ENCODE measurements at regions not wholly inside any gene's neighbourhood (a gene's known extent, or its start where the extent isn't known, plus 50 kb on each side); places are given as distances from the start of the nearest gene placed in this dataset.

- Mint-ChIP-seq H3K4me3 (no peak overlapping the region), H3K9me3 (peaks cover 5% of the 10 kb centered on the region), H3K36me3 (no peaks in the 10 kb centered on the region), H3K27me3 (ENCODE audit: low read depth) (peaks cover 13% of the 10 kb centered on the region), H3K4me1 (peaks cover 2% of the 10 kb centered on the region), H3K27ac (no peak overlapping the region)
- DNase-seq (ENCODE audit: low spot score in 2 of 2, unreplicated experiment in 2 of 2), result no peak
- no peak for TF ChIP-seq CTCF (IDR thresholded peaks at IDR 0.05; ENCODE audit: unreplicated experiment)
Measured at GRCh38 chr1:186535388-186536133, 74.6 kb upstream of the PDC start.

DNA sequence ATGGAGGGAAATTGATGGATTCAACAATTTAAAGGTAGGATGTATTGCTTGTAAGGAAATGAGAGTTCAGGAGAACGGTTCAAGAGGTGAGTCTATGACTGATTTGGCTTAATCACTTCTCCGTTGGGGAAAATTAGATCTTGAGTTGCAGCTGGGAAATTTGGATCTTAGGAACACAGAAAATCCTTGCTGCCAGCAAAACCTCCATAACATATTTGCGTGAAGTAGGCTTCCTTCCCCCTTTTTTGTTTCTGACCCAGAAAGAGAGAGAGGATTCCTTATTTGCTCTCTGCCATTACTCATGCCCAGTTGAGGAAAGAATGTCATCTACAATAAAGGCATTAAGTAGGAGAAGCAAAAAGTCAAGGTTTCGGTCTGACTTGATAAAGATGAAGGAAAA is 73.5 kb upstream of the PDC start:
- Mint-ChIP-seq H3K9me3 (peaks cover 14% of the 10 kb centered on the region), H3K4me3 (no peak overlapping the region), H3K4me1 (peaks cover 2% of the 10 kb centered on the region), H3K27ac (no peak overlapping the region), H3K36me3 (no peaks in the 10 kb centered on the region), H3K27me3 (ENCODE audit: low read depth) (peaks cover 15% of the 10 kb centered on the region)
- DNase-seq (ENCODE audit: low spot score in 2 of 2, unreplicated experiment in 2 of 2), result no peak
- no peak for TF ChIP-seq CTCF (IDR thresholded peaks at IDR 0.05; ENCODE audit: unreplicated experiment)

GRCh38 chr1:186532466-186532865 is 71.6 kb upstream of the PDC start:
- DNase-seq (ENCODE audit: low spot score in 2 of 2, unreplicated experiment in 2 of 2), result no peak
- no peak for TF ChIP-seq CTCF (IDR thresholded peaks at IDR 0.05; ENCODE audit: unreplicated experiment)
- H3K4me1 Mint-ChIP-seq, result peaks cover 2% of the 10 kb centered on the region
- H3K36me3 Mint-ChIP-seq, result peaks cover 2% of the 10 kb centered on the region
- no peak overlapping the region for H3K4me3 Mint-ChIP-seq
- no peak overlapping the region for H3K27ac Mint-ChIP-seq
- peaks cover 15% of the 10 kb centered on the region for H3K27me3 Mint-ChIP-seq (ENCODE audit: low read depth)
- H3K9me3 Mint-ChIP-seq, result peaks cover 28% of the 10 kb centered on the region

- Mint-ChIP-seq H3K36me3 (peaks cover 2% of the 10 kb centered on the region), H3K4me1 (no peaks in the 10 kb centered on the region), H3K4me3 (no peak overlapping the region), H3K27me3 (ENCODE audit: low read depth) (peaks cover 15% of the 10 kb centered on the region), H3K27ac (no peak overlapping the region), H3K9me3 (peaks cover 28% of the 10 kb centered on the region)
- DNase-seq (ENCODE audit: low spot score in 2 of 2, unreplicated experiment in 2 of 2), result no peak
- TF ChIP-seq CTCF (IDR thresholded peaks at IDR 0.05; ENCODE audit: unreplicated experiment), result no peak
Measured at GRCh38 chr1:186531561-186532165, 70.7 kb upstream of the PDC start.

GRCh38 chr1:186530109-186530508 is 69.2 kb upstream of the PDC start:
- peaks cover 2% of the 10 kb centered on the region for H3K36me3 Mint-ChIP-seq
- H3K9me3 Mint-ChIP-seq, result peaks cover 32% of the 10 kb centered on the region
- DNase-seq (ENCODE audit: low spot score in 2 of 2, unreplicated experiment in 2 of 2), result no peak
- TF ChIP-seq CTCF (IDR thresholded peaks at IDR 0.05; ENCODE audit: unreplicated experiment), result no peak
- no peak overlapping the region for H3K4me3 Mint-ChIP-seq
- no peak overlapping the region for H3K27ac Mint-ChIP-seq
- H3K4me1 Mint-ChIP-seq, result no peaks in the 10 kb centered on the region
- peaks cover 15% of the 10 kb centered on the region for H3K27me3 Mint-ChIP-seq (ENCODE audit: low read depth)
